SHP77 treated with DMSO at 0.1 percent for 48 hours (cell line): ENCODE measurements at regions not wholly inside any gene's neighbourhood (a gene's known extent, or its start where the extent isn't known, plus 50 kb on each side); places are given as distances from the start of the nearest gene placed in this dataset.
"Not testable (repeated sequence)": the region's sequence is repeated elsewhere in the genome, so short reads cannot be mapped to it uniquely, and the experiment has no call there.

Experiments
- DNase-seq: peaks from one replicate; lab custom pipeline; 2025; lab: John Stamatoyannopoulos, UW

GRCh38 chr6:6812427-6812826, 223.9 kb downstream of the LY86 start:
- DNase-seq: no peak

DNA sequence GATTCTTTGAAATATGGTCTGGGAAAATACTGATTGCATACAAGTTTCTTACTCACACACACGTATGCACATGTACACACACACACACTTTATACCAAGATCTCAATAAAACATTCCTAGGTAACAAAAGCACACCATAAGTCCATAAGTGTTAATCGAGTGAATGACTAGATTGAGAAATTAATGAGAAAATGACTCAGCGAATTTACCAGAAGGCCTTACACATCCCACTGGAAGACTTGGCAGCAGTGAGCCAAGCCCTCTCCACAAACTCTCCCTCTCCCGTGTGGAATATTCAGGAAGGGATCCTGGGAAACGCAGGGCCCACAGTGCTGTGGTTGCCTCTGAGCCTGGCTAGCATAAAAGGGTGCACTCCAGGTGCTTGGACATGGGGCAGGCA, 227.2 kb downstream of the LY86 start:
- DNase-seq: no peak

GRCh38 chr6:6816716-6817115, 228.2 kb downstream of the LY86 start:
- no peak for DNase-seq

DNA sequence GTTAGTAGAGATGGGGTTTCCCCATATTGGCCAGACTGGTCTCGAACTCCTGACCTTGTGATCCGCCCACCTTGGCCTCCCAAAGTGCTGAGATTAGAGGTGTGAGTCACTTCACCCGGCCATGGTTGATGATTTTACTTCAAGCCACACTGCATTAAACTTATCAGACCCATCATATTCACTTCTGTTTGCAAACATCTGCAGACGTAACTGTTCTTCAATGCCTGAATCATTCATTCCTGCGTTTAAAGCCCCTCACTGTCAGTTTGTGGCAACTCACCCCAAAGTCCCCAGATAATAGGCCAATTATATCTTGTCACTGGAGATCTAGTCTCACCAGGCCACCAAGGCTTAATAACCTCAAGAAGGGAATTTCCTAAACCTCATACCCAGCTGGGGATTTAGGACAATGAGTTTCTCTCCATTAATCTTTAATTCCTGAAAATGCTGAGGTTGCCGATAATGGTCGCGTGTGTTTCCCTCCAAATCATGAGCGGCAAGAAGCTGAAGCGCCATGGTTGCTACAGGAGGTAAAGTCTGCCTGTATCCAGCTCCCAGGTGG, 229.6 kb downstream of the LY86 start:
- DNase-seq: no peak

GRCh38 chr6:6820641-6821238, 232.2 kb downstream of the LY86 start:
- DNase-seq: no peak

GRCh38 chr6:6821639-6822261, 233.2 kb downstream of the LY86 start:
- no peak for DNase-seq

DNA sequence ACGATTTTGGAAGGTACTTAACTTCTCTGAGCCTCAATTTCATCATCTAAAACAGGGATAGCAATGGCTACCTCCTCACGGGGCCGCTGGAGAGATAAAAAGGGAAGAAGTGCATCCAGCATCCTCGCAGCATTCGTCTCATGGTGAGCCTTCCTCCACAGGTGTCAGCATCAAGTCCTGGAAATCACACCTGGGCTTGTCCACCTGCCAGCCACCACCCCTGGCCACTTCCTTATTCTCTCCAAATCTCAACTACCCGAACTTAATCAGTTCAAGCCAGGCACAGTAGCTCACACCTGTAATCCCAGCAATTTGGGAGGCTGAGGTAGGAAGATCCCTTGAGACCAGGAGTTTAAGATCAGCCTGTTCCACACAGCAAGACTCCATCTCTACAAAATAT, 234.5 kb downstream of the LY86 start:
- DNase-seq: no peak

- no peak for DNase-seq
Observed at GRCh38 chr6:6823568-6824224, 235.2 kb downstream of the LY86 start.

- no peak for DNase-seq
Observed at GRCh38 chr6:6824381-6824780, 235.9 kb downstream of the LY86 start.

- DNase-seq: peak; percentile 21
Observed at GRCh38 chr6:6825193-6825784, 236.8 kb downstream of the LY86 start.

DNA sequence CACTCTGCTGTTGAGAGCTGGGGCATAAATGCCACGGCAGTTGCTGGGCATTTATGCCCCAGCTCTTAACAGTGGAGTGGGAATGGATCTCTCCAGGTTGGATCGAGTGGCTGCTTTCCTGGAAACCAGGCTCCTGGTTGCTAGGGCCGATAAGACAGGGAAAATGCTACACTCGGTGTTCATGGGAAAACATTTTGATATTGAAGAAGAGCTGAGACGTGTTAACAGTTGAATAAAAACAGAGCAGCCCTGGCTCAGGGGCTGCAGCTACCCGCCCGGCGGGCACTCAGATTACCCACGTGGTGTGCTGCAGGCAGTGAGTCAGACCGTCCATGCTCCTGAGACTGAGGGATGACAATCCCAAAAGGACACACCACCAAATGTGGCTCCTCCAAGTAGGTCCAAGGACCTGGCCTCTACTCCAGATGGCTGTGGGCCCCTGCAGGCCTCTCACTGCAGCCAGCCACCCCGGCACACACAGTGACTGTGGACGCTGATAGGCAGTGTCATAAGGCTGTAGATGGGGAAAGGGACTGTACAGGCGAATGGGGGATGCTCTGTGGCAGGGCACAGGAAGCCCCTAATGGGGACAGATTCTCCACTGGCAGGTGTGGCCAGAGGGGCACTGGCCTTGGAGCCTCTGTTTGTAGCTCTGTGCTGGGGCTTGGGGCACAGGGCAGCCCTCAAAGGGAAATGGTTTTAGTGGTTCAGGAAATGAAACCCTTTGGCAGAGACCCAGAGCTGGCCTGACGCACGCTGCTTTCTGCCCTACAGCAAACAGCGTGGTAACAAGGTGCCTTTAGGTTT, 237.8 kb downstream of the LY86 start:
- DNase-seq: peak; percentile 75

GRCh38 chr6:6826961-6827360, 238.4 kb downstream of the LY86 start:
- no peak for DNase-seq

DNA sequence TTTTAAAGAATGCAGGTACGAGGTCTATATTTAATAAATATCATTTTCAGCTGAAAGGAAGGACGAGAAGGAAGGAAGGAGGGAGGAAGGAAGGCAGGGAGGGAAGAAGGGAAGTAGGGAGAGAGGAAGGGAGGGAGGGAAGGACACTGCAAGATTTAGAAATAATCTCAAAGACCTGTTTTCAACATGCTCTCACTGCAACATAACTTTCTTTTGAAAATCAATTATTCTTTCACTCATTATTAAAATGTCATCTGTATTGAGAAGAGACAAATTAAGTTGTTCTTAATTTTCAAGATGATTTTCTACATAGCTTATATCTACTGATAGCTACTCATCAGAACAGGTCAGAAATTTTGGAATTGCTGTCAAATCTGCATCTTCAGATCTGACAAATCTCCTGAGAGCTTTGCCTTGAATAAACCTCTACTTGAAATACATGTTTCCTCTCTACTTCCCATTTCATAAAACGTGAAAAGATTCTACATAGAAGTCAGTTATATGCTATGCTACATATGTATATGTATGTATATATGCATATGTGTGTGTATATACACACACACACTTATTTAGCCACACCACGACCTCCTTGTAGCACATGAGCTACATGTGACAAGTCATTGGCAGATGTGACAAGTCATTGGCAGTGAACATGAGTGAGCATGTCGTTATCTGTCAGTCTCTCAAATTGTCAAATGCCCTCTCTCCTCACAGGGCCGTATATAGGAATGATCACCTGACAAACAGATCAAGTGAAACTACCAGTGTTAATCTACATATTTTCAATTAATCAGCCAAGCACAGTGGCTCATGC, 241.6 kb downstream of the LY86 start:
- DNase-seq: no peak

- not testable (repeated sequence) for DNase-seq
Observed at GRCh38 chr6:6830686-6831063, 242.2 kb downstream of the LY86 start.

GRCh38 chr6:6832439-6832838, 243.9 kb downstream of the LY86 start:
- no peak for DNase-seq

DNA sequence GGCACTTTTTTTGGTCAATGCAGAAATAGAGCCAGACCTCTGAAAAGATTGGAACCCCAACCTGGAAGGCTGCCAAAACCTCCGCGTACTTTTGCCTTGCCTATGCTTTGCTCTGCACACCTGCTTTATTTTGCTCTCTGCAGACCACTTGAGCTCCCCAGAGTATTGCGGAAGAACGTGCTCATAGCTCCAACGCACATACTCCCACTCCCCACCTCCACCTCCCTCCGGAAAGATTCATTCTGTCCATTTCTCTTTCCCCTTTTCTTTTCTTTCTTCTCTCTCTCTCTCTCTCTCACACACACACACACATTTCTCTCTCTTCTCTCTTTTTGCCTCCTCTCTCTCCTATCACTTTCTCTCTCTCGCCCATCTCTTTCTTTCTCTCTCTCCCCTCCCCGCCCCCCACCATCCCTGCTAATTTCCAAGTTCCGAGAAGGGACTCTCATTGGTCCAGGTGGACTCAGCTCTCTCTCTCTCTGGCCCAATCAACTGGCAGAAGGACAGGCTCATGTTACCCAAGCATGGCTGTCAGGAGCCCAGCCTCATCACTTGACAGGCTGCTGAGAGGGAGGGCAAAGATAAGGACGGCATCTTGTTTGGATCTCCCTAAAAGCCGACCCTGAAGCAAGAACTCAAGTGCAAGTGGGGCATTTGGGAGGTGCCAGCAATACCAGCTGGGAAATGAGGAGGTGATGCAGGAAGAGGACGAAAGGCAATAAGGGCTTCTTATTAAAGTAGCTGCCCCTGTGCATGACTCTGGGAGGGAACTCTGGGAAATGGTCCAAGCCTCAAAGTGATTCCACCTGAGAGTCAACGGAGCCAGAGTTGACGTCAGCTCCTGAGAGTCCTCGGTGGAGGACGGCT, 246.1 kb downstream of the LY86 start:
- DNase-seq: peak; percentile 67

GRCh38 chr6:6835223-6835503, 246.6 kb downstream of the LY86 start:
- DNase-seq: no peak

DNA sequence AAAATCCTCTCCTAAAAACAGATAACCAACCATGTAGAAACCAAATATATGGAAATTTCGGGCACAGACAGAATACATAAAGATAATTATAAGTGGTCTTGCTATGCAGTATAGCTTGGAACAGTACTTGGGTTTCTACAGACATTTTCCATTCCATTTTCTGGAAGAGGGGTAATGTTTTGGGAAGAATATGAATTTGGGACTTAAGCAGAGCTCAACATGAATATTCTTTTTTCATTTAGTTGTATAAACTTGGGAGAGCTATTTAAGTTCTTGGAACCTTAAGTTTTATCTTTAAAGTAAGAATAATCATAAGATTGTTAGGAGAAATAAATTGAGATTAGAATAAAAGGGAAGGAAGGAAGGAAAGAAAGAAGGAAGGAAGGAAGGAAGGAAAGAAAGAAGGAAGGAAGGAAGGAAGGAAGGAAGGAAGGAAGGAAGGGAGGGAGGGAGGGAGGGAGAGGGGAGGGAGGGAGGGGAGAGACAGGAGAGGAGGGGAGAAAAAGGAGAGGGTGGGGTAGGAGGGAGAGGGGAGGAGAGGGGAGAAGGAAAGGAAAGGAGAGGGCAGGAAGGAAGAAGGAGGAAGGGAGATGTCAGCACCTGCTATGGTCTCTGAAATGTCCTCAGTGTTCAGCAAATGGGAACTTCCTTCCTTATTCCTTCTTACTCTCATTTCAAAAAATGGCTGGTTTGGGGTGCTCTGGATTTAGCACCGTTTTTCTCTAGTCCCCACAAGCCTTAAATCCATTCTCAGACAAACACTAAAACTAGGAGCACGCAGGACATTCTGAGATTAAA, 248.3 kb downstream of the LY86 start:
- DNase-seq: no peak

GRCh38 chr6:6837541-6838080, 249.1 kb downstream of the LY86 start:
- no peak for DNase-seq
